Stomach (tissue), 8 donors: ENCODE measurements at regions not wholly inside any gene's neighbourhood (a gene's known extent, or its start where the extent isn't known, plus 50 kb on each side); places are given as distances from the start of the nearest gene placed in this dataset.
"Not testable (repeated sequence)": the region's sequence is repeated elsewhere in the genome, so short reads cannot be mapped to it uniquely, and the experiment has no call there.

Experiments
- DNase-seq, 2 donors: peaks; one replicate each; pipeline versions ENCODE4 v3.0.0 to v3.0.0-alpha.2; 2013 to 2019
- H3K27ac ChIP-seq, 5 donors: fragments of 200-600 bp in 4 of 5; sonication (generic) in 4 of 5; one replicate each; pipeline ENCODE4 v1.5.1; 2013 to 2019; ENCODE audit warnings: mild to moderate bottlenecking in 1 of 5, moderate library complexity in 1 of 5
- H3K27me3 ChIP-seq, 3 donors: fragments of 200-600 bp; sonication (generic); one replicate each; pipeline ENCODE4 v1.5.1; 2017 to 2019; ENCODE audit warnings: mixed run types in 1 of 3
- H3K36me3 ChIP-seq, 4 donors: fragments of 200-600 bp; sonication (generic); 1 replicate in 3 of 4; 2 replicates in 1 of 4; pipeline ENCODE4 v1.5.1; 2016 to 2019
- H3K4me1 ChIP-seq, 4 donors: fragments of 200-600 bp; sonication (generic); one replicate each; pipeline ENCODE4 v1.5.1; 2016 to 2019
- H3K4me3 ChIP-seq, 4 donors: fragments of 200-600 bp; sonication (generic) in 3 of 4; one replicate each; pipeline ENCODE4 v1.5.1; 2016 to 2019; ENCODE audit warnings: mild to moderate bottlenecking in 1 of 4
- H3K9me3 ChIP-seq, 4 donors: fragments of 200-600 bp; sonication (generic); one replicate each; pipeline ENCODE4 v1.5.1; 2016 to 2019
- CTCF ChIP-seq, 7 experiments: fragments of 450-650 bp in 4 of 7; fragments of 200-600 bp in 3 of 7; sonication (generic) in 3 of 7; IDR thresholded peaks; one replicate each; pipeline ENCODE4 v1.5.1; 2016 to 2019; ENCODE audit warnings: antibody characterized with exemption in 7 of 7, control low read depth in 2 of 7, mild to moderate bottlenecking in 1 of 7
- EP300 ChIP-seq: sonication (generic); formaldehyde crosslinking; IDR thresholded peaks from one replicate; pipeline ENCODE4 v1.6.1; 2017; ENCODE audit warnings: antibody characterized with exemption
- POLR2A ChIP-seq, 4 donors: fragments of 450-650 bp; IDR thresholded peaks; one replicate each; pipeline ENCODE4 v1.6.1; 2016; ENCODE audit warnings: antibody characterized with exemption in 4 of 4, control low read depth in 2 of 4, mild to moderate bottlenecking in 1 of 4, moderate library complexity in 1 of 4
- POLR2AphosphoS5 ChIP-seq, 3 donors: sonication (generic); formaldehyde crosslinking; IDR thresholded peaks; one replicate each; pipeline ENCODE4 v1.6.1; 2016; ENCODE audit warnings: antibody characterized with exemption in 3 of 3
- WGBS, 5 donors: extraction: QIAGEN DNeasy Blood & Tissue Kit in 3 of 5; methylation state at CpG; one replicate each; pipeline versions ENCODE4 v1.1.5 to v1.1.7; 2013 to 2018; 5-methylcytosine and 5-hydroxymethylcytosine counted together
- intact Hi-C: fragments of 100-400 bp; cut with DNase I; formaldehyde crosslinking; loops from one replicate; pipeline ENCODE4 v1.15.1; 2023; ENCODE audit warnings: low total_unique reads
- donor health status: healthy with polysubstance abuse.
- donor health status: Bipolar disorder and iron deficiency.
- donor health status: healthy.

- H3K9me3 ChIP-seq = peaks cover 0 to 9% (median 3%) of the 10 kb centered on the region in 4 donors
- TF ChIP-seq POLR2A (IDR thresholded peaks at IDR 0.05) = no peak
- no peak for TF ChIP-seq POLR2AphosphoS5 (IDR thresholded peaks at IDR 0.05)
- no peak for TF ChIP-seq CTCF (IDR thresholded peaks at IDR 0.05)
- no peak for TF ChIP-seq EP300
- H3K4me3 ChIP-seq = no peak overlapping the region
- intact Hi-C loops = no loop called here
- WGBS, 5 donors = 82 to 90% (median 87%) methylated on average over 5 of the region's 5 CpGs
- no peaks in the 10 kb centered on the region for H3K36me3 ChIP-seq
- no peak overlapping the region for H3K27ac ChIP-seq
- no peak for DNase-seq
- H3K4me1 ChIP-seq = no peaks in the 10 kb centered on the region
- no peaks in the 10 kb centered on the region for H3K27me3 ChIP-seq
Observed at GRCh38 chr1:79239840-79240239, 233.3 kb upstream of the ADGRL4 start.

GRCh38 chr1:79235301-79236002, 228.9 kb upstream of the ADGRL4 start:
- Histone ChIP-seq H3K4me1 (no peaks in the 10 kb centered on the region), H3K36me3 (no peaks in the 10 kb centered on the region), H3K9me3 (peaks cover 0 to 11% (median 4%) of the 10 kb centered on the region in 4 donors), H3K27me3 (no peaks in the 10 kb centered on the region), H3K4me3 (no peak overlapping the region), H3K27ac (no peak overlapping the region)
- 19 to 30% (median 27%) methylated on average over 4 of the region's 4 CpGs for WGBS, 5 donors
- TF ChIP-seq CTCF (IDR thresholded peaks at IDR 0.05) (no peak), EP300 (no peak), POLR2AphosphoS5 (IDR thresholded peaks at IDR 0.05) (no peak), POLR2A (IDR thresholded peaks at IDR 0.05) (no peak)
- DNase-seq = peak in 1 of 2 donors; percentile 2
- intact Hi-C loops = no loop called here

- no peak for DNase-seq
- Histone ChIP-seq H3K27ac (no peak overlapping the region), H3K36me3 (no peaks in the 10 kb centered on the region), H3K4me3 (no peak overlapping the region), H3K9me3 (peaks cover 0 to 6% (median 0%) of the 10 kb centered on the region in 4 donors), H3K27me3 (no peaks in the 10 kb centered on the region), H3K4me1 (no peaks in the 10 kb centered on the region)
- no peak for TF ChIP-seq POLR2A (IDR thresholded peaks at IDR 0.05)
- TF ChIP-seq POLR2AphosphoS5 (IDR thresholded peaks at IDR 0.05) = no peak
- TF ChIP-seq CTCF (IDR thresholded peaks at IDR 0.05) = no peak
- no peak for TF ChIP-seq EP300
- intact Hi-C loops = no loop called here
Observed at GRCh38 chr1:79232818-79233217, 226.3 kb upstream of the ADGRL4 start.

GRCh38 chr1:79230751-79231150, 224.2 kb upstream of the ADGRL4 start:
- H3K27ac ChIP-seq, H3K4me3 ChIP-seq, H3K27me3 ChIP-seq, intact Hi-C loops, H3K36me3 ChIP-seq, H3K9me3 ChIP-seq, DNase-seq, H3K4me1 ChIP-seq: not testable (repeated sequence)
- WGBS, 5 donors = 69 to 81% (median 77%) methylated on average over 4 of the region's 4 CpGs

GRCh38 chr1:79226963-79227362, 220.4 kb upstream of the ADGRL4 start:
- no peaks in the 10 kb centered on the region for H3K4me1 ChIP-seq
- no peaks in the 10 kb centered on the region for H3K36me3 ChIP-seq
- intact Hi-C loops = no loop called here
- H3K27ac ChIP-seq = no peak overlapping the region
- no peaks in the 10 kb centered on the region for H3K27me3 ChIP-seq
- WGBS, 5 donors = 73 to 89% (median 87%) methylated on average over 2 of the region's 2 CpGs
- H3K9me3 ChIP-seq = peaks cover 0 to 6% (median 0%) of the 10 kb centered on the region in 4 donors
- no peak overlapping the region for H3K4me3 ChIP-seq
- TF ChIP-seq EP300 (no peak), POLR2A (IDR thresholded peaks at IDR 0.05) (no peak)
- DNase-seq = no peak
